ENCODE measurements at regions not wholly inside any gene's neighbourhood (a gene's known extent, or its start where the extent isn't known, plus 50 kb on each side); places are given as distances from the start of the nearest gene placed in this dataset.

DNA sequence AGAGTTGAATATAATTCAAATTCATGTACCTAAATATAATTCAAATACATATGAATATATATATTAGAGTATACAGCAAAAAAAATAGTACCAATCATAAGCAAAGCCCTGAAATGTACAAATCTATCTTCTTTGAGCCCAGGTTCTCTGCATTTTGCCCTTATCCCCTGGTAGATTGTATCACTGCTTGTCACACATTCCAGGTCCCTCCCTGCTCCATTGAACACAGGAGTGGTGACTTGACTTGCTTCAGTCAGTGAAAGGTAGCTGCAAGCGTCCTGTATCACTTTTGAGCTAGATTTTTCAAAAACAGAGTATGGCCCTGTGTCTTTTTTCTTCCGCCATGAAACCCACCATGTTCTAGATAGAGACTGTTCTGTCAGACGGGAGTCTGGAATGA lies 369.4 kb downstream of the LIG4 start:
- TF ChIP-seq, protein P1, sequence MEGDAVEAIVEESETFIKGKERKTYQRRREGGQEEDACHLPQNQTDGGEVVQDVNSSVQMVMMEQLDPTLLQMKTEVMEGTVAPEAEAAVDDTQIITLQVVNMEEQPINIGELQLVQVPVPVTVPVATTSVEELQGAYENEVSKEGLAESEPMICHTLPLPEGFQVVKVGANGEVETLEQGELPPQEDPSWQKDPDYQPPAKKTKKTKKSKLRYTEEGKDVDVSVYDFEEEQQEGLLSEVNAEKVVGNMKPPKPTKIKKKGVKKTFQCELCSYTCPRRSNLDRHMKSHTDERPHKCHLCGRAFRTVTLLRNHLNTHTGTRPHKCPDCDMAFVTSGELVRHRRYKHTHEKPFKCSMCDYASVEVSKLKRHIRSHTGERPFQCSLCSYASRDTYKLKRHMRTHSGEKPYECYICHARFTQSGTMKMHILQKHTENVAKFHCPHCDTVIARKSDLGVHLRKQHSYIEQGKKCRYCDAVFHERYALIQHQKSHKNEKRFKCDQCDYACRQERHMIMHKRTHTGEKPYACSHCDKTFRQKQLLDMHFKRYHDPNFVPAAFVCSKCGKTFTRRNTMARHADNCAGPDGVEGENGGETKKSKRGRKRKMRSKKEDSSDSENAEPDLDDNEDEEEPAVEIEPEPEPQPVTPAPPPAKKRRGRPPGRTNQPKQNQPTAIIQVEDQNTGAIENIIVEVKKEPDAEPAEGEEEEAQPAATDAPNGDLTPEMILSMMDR (IDR thresholded peaks at IDR 0.05): no peak
- TF ChIP-seq POLR2A (IDR thresholded peaks at IDR 0.05): no peak
